Osteoblast (primary cell): ENCODE measurements at regions not wholly inside any gene's neighbourhood (a gene's known extent, or its start where the extent isn't known, plus 50 kb on each side); places are given as distances from the start of the nearest gene placed in this dataset.
"Not testable (repeated sequence)": the region's sequence is repeated elsewhere in the genome, so short reads cannot be mapped to it uniquely, and the experiment has no call there.

Experiments
- DNase-seq: peaks from one replicate; pipeline ENCODE4 v3.0.0; 2011; ENCODE audit warnings: low spot score, mixed read lengths; ENCODE audit not compliant: insufficient read length; ENCODE audit errors: missing footprints
- H2AFZ ChIP-seq: 2 replicates; pipeline ENCODE4 v1.6.0; 2011; ENCODE audit warnings: mild to moderate bottlenecking, low read length
- H3K27ac ChIP-seq: 2 replicates; pipeline ENCODE4 v1.5.1; 2011; ENCODE audit warnings: mild to moderate bottlenecking, low read depth, low read length, moderate library complexity
- H3K27me3 ChIP-seq: 2 replicates; pipeline ENCODE4 v1.6.0; 2012; ENCODE audit warnings: mild to moderate bottlenecking, control low read depth, inconsistent platforms, low read length, moderate library complexity; ENCODE audit not compliant: insufficient read depth
- H3K36me3 ChIP-seq: 2 replicates; pipeline ENCODE4 v1.5.1; 2011; ENCODE audit warnings: mild to moderate bottlenecking, low read length, control low read depth, moderate library complexity; ENCODE audit not compliant: insufficient read depth
- H3K4me1 ChIP-seq: 2 replicates; pipeline ENCODE4 v1.5.1; 2011; ENCODE audit warnings: mild to moderate bottlenecking, low read length, control low read depth, moderate library complexity; ENCODE audit not compliant: insufficient read depth
- H3K4me2 ChIP-seq: 2 replicates; pipeline ENCODE4 v1.6.0; 2011; ENCODE audit warnings: mild to moderate bottlenecking, low read length; ENCODE audit not compliant: insufficient read depth
- H3K4me3 ChIP-seq: fragments of 200-600 bp; sonication (generic); 3 replicates; pipeline ENCODE4 v1.5.1; 2012; ENCODE audit warnings: mild to moderate bottlenecking, low read length, inconsistent platforms; ENCODE audit not compliant: insufficient read depth
- H3K79me2 ChIP-seq: 2 replicates; pipeline ENCODE4 v1.6.0; 2012; ENCODE audit warnings: mild to moderate bottlenecking, low read length, control low read depth, inconsistent platforms; ENCODE audit not compliant: insufficient read depth
- H3K9me3 ChIP-seq: 2 replicates; pipeline ENCODE4 v1.5.1; 2011; ENCODE audit warnings: low read depth, low read length, control low read depth
- H4K20me1 ChIP-seq: 2 replicates; pipeline ENCODE4 v1.6.0; 2012; ENCODE audit warnings: mild to moderate bottlenecking, low read length, control low read depth; ENCODE audit not compliant: insufficient read depth
- CTCF ChIP-seq: IDR thresholded peaks from 2 replicates; pipeline ENCODE4 v1.5.1; 2011; ENCODE audit warnings: mild to moderate bottlenecking, low read depth, low read length, moderate library complexity; ENCODE audit errors: extremely low read depth

GRCh38 chr14:51356381-51356780 is 116.3 kb downstream of the TMX1 start:
- Histone ChIP-seq H3K27me3 (no peaks in the 10 kb centered on the region), H3K4me3 (no peak overlapping the region), H3K4me1 (peaks cover 3% of the 10 kb centered on the region), H2AFZ (no peak overlapping the region), H3K36me3 (no peaks in the 10 kb centered on the region), H3K27ac (no peak overlapping the region), H3K9me3 (no peaks in the 10 kb centered on the region), H4K20me1 (no peaks in the 10 kb centered on the region), H3K4me2 (no peak overlapping the region), H3K79me2 (no peaks in the 10 kb centered on the region)
- DNase-seq = no peak
- TF ChIP-seq CTCF = no peak

- Histone ChIP-seq H3K27ac (no peak overlapping the region), H3K4me3 (no peak overlapping the region), H3K4me1 (peaks cover 3% of the 10 kb centered on the region), H3K4me2 (no peak overlapping the region), H3K79me2 (no peaks in the 10 kb centered on the region), H3K27me3 (no peaks in the 10 kb centered on the region), H4K20me1 (no peaks in the 10 kb centered on the region), H3K9me3 (no peaks in the 10 kb centered on the region), H3K36me3 (no peaks in the 10 kb centered on the region), H2AFZ (peak overlapping the region; percentile 52)
- DNase-seq = no peak
- no peak for TF ChIP-seq CTCF
Measured at GRCh38 chr14:51357250-51357649, 117.2 kb downstream of the TMX1 start.

GRCh38 chr14:51360592-51360991 is 120.5 kb downstream of the TMX1 start:
- no peak for TF ChIP-seq CTCF
- no peak overlapping the region for H3K27ac ChIP-seq
- H3K79me2 ChIP-seq = no peaks in the 10 kb centered on the region
- H3K4me2 ChIP-seq = no peak overlapping the region
- no peaks in the 10 kb centered on the region for H3K27me3 ChIP-seq
- no peaks in the 10 kb centered on the region for H3K4me1 ChIP-seq
- H2AFZ ChIP-seq = no peak overlapping the region
- DNase-seq = no peak
- H3K4me3 ChIP-seq = no peak overlapping the region
- H3K36me3 ChIP-seq = no peaks in the 10 kb centered on the region
- H4K20me1 ChIP-seq = no peaks in the 10 kb centered on the region
- H3K9me3 ChIP-seq = no peaks in the 10 kb centered on the region

GRCh38 chr14:51365241-51365965 is 125.4 kb downstream of the TMX1 start:
- Histone ChIP-seq H3K36me3 (no peaks in the 10 kb centered on the region), H3K27ac (no peak overlapping the region), H3K4me2 (no peak overlapping the region), H3K27me3 (no peaks in the 10 kb centered on the region), H3K79me2 (no peaks in the 10 kb centered on the region), H3K4me3 (no peak overlapping the region), H3K9me3 (no peaks in the 10 kb centered on the region), H4K20me1 (no peaks in the 10 kb centered on the region), H2AFZ (no peak overlapping the region), H3K4me1 (peaks cover 30% of the 10 kb centered on the region)
- no peak for TF ChIP-seq CTCF
- DNase-seq = no peak

- not testable (repeated sequence) for H3K36me3 ChIP-seq, H2AFZ ChIP-seq, H3K4me3 ChIP-seq, H3K27me3 ChIP-seq, H3K79me2 ChIP-seq, H4K20me1 ChIP-seq, H3K4me2 ChIP-seq, DNase-seq, H3K27ac ChIP-seq, H3K9me3 ChIP-seq
- H3K4me1 ChIP-seq = peaks cover 40% of the 10 kb centered on the region
Measured at GRCh38 chr14:51366460-51366859, 126.4 kb downstream of the TMX1 start.

- DNase-seq, H3K9me3 ChIP-seq, H4K20me1 ChIP-seq, H3K79me2 ChIP-seq, H3K36me3 ChIP-seq, H3K4me3 ChIP-seq, H2AFZ ChIP-seq, H3K27me3 ChIP-seq: not testable (repeated sequence)
- peaks cover 43% of the 10 kb centered on the region for H3K4me1 ChIP-seq
- H3K27ac ChIP-seq = peak overlapping the region; percentile 89
- peak overlapping the region; percentile 76 for H3K4me2 ChIP-seq
Measured at GRCh38 chr14:51366866-51367599, 127.0 kb downstream of the TMX1 start.
